Brain microvascular endothelial cell (primary cell): ENCODE measurements at regions not wholly inside any gene's neighbourhood (a gene's known extent, or its start where the extent isn't known, plus 50 kb on each side); places are given as distances from the start of the nearest gene placed in this dataset.

Experiments
- DNase-seq: peaks from one replicate; pipeline ENCODE4 v3.0.0-alpha.2; 2020
- H3K27ac ChIP-seq: fragments of 250-450 bp; sonication (Bioruptor Pico); 2 replicates; pipeline ENCODE4 v1.5.1; 2020; ENCODE audit warnings: mild to moderate bottlenecking, moderate library complexity
- H3K27me3 ChIP-seq: fragments of 250-450 bp; sonication (Bioruptor Pico); replicated peaks from 2 replicates; pipeline ENCODE4 v1.5.1; 2020; ENCODE audit warnings: mild to moderate bottlenecking
- H3K36me3 ChIP-seq: fragments of 250-450 bp; sonication (Bioruptor Pico); replicated peaks from 2 replicates; pipeline ENCODE4 v1.5.1; 2020; ENCODE audit warnings: mild to moderate bottlenecking
- H3K4me3 ChIP-seq: 2 replicates; pipeline ENCODE4 v1.5.1; 2011; ENCODE audit warnings: low read depth, mild to moderate bottlenecking, control low read depth, low read length, moderate library complexity
- in situ Hi-C: cut with HindIII; loops from 2 replicates; pipeline ENCODE4 v1.10.0; 2017; ENCODE audit warnings: low sequenced_read_pairs, low pct_ligation_motif_present
- TF ChIP-seq, protein P1 (sequence below): IDR thresholded peaks from 2 replicates; pipeline ENCODE4 v1.5.1; 2011; ENCODE audit warnings: low read depth, mild to moderate bottlenecking, moderate library complexity, low read length, control low read depth, inconsistent platforms; ENCODE audit errors: missing control alignments

GRCh38 chr6:98590997-98591396, 243.4 kb upstream of the POU3F2 start:
- no peaks in the 10 kb centered on the region for H3K36me3 ChIP-seq
- TF ChIP-seq, protein P1, sequence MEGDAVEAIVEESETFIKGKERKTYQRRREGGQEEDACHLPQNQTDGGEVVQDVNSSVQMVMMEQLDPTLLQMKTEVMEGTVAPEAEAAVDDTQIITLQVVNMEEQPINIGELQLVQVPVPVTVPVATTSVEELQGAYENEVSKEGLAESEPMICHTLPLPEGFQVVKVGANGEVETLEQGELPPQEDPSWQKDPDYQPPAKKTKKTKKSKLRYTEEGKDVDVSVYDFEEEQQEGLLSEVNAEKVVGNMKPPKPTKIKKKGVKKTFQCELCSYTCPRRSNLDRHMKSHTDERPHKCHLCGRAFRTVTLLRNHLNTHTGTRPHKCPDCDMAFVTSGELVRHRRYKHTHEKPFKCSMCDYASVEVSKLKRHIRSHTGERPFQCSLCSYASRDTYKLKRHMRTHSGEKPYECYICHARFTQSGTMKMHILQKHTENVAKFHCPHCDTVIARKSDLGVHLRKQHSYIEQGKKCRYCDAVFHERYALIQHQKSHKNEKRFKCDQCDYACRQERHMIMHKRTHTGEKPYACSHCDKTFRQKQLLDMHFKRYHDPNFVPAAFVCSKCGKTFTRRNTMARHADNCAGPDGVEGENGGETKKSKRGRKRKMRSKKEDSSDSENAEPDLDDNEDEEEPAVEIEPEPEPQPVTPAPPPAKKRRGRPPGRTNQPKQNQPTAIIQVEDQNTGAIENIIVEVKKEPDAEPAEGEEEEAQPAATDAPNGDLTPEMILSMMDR = no peak
- no peak overlapping the region for H3K4me3 ChIP-seq
- H3K27me3 ChIP-seq = no peaks in the 10 kb centered on the region
- in situ Hi-C loops = no loop called here
- no peak overlapping the region for H3K27ac ChIP-seq
- no peak for DNase-seq

DNA sequence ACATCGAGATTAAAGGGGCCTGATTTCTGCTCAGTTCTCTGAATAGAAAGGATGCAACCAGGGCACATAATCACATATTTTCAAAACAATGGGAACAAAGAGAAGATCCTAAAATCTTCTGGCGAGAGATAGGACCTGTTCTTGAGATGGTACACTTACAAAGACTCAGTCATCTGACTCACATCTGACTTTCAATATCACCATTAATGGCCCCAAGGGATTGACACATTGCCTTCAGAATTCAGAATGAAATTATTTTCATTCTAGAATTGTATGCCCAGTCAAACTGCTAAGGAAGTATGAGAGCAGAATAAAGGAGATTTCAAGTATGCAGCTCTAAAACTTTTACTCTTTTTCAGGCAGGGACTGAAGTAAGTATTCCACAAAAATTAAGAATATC, 240.7 kb upstream of the POU3F2 start:
- no peaks in the 10 kb centered on the region for H3K27me3 ChIP-seq
- in situ Hi-C loops = no loop called here
- TF ChIP-seq, protein P1 = no peak
- H3K27ac ChIP-seq = no peak overlapping the region
- H3K36me3 ChIP-seq = no peaks in the 10 kb centered on the region
- DNase-seq = no peak
- no peak overlapping the region for H3K4me3 ChIP-seq

- in situ Hi-C loops = no loop called here
- Histone ChIP-seq H3K27ac (no peak overlapping the region), H3K27me3 (no peaks in the 10 kb centered on the region), H3K4me3 (no peak overlapping the region), H3K36me3 (no peaks in the 10 kb centered on the region)
- no peak for DNase-seq
- TF ChIP-seq, protein P1 = no peak
Measured at GRCh38 chr6:98601716-98602115, 232.7 kb upstream of the POU3F2 start.

GRCh38 chr6:98605705-98606104, 228.7 kb upstream of the POU3F2 start:
- H3K27me3 ChIP-seq = no peaks in the 10 kb centered on the region
- H3K27ac ChIP-seq = no peak overlapping the region
- H3K4me3 ChIP-seq = no peak overlapping the region
- no peak for DNase-seq
- in situ Hi-C loops = no loop called here
- TF ChIP-seq, protein P1 = no peak
- no peaks in the 10 kb centered on the region for H3K36me3 ChIP-seq

GRCh38 chr6:98627129-98627775, 207.1 kb upstream of the POU3F2 start:
- no peaks in the 10 kb centered on the region for H3K36me3 ChIP-seq
- H3K27me3 ChIP-seq = no peaks in the 10 kb centered on the region
- in situ Hi-C loops = no loop called here
- H3K27ac ChIP-seq = no peak overlapping the region
- TF ChIP-seq, protein P1 = no peak
- DNase-seq = no peak
- H3K4me3 ChIP-seq = no peak overlapping the region

- H3K4me3 ChIP-seq = no peak overlapping the region
- no peak overlapping the region for H3K27ac ChIP-seq
- H3K27me3 ChIP-seq = no peaks in the 10 kb centered on the region
- DNase-seq = no peak
- TF ChIP-seq, protein P1 = no peak
- H3K36me3 ChIP-seq = no peaks in the 10 kb centered on the region
- in situ Hi-C loops = no loop called here
Measured at GRCh38 chr6:98633886-98634285, 200.5 kb upstream of the POU3F2 start.
